RWPE1 (cell line): ENCODE measurements at regions not wholly inside any gene's neighbourhood (a gene's known extent, or its start where the extent isn't known, plus 50 kb on each side); places are given as distances from the start of the nearest gene placed in this dataset.
A peak's percentile ranks its signal among the peaks of the same experiment; 100 is the strongest.

Source experiments
- CTCF ChIA-PET: fragments of 350-600 bp; sonication (Branson Sonifier 250); formaldehyde crosslinking; extraction: SDS; loops from one replicate; lab custom pipeline; 2021; lab: Yijun Ruan, JAX
- POLR2A ChIA-PET: fragments of 400-600 bp; formaldehyde crosslinking; extraction: SDS; loops from one replicate; lab custom pipeline; 2020; ENCODE audit warnings: antibody characterized with exemption; ENCODE audit not compliant: low non-redundant PET; lab: Yijun Ruan, JAX
- DNase-seq: peaks from one replicate; pipeline ENCODE4 v3.0.0; 2012; ENCODE audit warnings: low spot score
- H3K27ac ChIP-seq: fragments of 450-650 bp; 2 replicates; pipeline ENCODE4 v1.5.1; 2017
- TF ChIP-seq, protein P1 (sequence below): fragments of 450-650 bp; conservative IDR thresholded peaks from 2 replicates; pipeline ENCODE4 v1.5.1; 2017; ENCODE audit warnings: low read depth, mild to moderate bottlenecking

DNA sequence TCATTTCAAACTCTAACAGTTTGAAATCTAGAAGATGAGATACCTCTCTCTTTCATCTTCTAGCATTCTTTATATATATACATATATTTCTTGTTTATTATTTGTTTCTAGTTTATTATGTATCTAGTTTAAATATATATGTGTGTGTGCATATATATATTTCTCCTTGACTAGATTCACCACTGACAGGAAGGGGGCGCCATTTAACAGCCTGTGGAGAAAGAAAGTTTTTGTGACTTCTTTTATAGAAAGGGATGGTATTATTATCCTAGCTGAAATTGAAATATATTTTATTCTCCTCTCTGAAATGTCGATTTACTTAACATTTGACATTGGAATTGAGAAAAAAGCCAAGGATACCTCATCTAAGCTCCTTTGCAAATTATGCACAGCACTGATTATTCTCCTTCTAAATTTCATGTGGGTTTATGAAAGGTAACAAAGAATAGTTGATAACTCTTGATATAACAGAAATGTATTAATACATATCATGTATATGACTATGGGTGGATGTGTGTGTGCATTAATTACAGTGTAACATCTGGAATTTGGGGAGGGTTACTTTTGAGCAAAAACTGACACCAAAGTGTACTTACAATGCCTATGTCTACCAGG, 160.7 kb upstream of the NT5C1B start:
- ChIA-PET POLR2A (no interaction called here), CTCF (interaction anchor here (0.6 to 1.5 kb wide), 8 partner anchors 10 to 641 kb away, joined by 3 to 4 read pairs (median 3); no protein-coding TSS in a partner anchor)
- no peak overlapping the region for H3K27ac ChIP-seq
- DNase-seq, result peak; percentile 20
- TF ChIP-seq, protein P1, sequence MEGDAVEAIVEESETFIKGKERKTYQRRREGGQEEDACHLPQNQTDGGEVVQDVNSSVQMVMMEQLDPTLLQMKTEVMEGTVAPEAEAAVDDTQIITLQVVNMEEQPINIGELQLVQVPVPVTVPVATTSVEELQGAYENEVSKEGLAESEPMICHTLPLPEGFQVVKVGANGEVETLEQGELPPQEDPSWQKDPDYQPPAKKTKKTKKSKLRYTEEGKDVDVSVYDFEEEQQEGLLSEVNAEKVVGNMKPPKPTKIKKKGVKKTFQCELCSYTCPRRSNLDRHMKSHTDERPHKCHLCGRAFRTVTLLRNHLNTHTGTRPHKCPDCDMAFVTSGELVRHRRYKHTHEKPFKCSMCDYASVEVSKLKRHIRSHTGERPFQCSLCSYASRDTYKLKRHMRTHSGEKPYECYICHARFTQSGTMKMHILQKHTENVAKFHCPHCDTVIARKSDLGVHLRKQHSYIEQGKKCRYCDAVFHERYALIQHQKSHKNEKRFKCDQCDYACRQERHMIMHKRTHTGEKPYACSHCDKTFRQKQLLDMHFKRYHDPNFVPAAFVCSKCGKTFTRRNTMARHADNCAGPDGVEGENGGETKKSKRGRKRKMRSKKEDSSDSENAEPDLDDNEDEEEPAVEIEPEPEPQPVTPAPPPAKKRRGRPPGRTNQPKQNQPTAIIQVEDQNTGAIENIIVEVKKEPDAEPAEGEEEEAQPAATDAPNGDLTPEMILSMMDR, result peak; percentile 83

DNA sequence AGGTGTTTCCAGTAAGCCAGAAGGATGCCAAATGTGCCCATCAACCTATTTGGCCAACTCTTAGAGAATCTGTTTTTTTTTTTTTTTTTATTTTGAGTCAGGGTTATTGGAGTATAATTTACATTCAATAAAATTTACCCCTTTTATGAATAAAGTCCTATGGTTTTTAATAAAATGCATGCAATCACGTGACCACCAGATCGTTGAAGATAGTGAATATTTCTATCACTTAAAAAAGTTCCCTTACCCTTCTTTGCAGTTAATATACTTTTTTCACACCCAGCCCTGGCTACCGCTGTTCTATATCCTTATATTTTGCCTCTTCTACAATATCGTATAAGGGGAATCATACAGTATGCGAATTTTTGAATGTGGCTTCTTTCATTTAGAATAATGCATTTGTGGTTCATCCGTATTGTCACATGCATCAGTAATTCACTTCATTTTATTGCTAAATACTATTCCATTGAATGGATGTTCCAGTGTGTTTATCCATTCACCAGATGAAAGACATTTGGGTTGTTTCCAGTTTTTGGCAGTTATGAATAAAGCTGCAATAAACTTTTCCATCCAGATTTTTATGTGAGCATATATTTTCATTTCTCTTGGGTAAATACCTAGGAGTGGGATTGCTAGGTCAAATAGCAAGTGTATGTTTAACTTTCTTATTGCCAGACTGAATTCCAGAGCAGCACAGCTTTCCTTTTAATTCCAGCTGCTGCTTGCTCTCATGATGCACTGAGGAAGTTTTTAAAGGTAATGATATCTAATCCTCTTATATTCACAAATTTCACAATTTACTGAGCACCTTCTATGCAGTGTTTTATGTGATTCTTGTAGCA, 156.3 kb upstream of the NT5C1B start:
- CTCF ChIA-PET, result interaction anchor here (0.7 kb wide), 1 partner anchor 1075 kb away, joined by 3 read pairs; no protein-coding TSS in a partner anchor

DNA sequence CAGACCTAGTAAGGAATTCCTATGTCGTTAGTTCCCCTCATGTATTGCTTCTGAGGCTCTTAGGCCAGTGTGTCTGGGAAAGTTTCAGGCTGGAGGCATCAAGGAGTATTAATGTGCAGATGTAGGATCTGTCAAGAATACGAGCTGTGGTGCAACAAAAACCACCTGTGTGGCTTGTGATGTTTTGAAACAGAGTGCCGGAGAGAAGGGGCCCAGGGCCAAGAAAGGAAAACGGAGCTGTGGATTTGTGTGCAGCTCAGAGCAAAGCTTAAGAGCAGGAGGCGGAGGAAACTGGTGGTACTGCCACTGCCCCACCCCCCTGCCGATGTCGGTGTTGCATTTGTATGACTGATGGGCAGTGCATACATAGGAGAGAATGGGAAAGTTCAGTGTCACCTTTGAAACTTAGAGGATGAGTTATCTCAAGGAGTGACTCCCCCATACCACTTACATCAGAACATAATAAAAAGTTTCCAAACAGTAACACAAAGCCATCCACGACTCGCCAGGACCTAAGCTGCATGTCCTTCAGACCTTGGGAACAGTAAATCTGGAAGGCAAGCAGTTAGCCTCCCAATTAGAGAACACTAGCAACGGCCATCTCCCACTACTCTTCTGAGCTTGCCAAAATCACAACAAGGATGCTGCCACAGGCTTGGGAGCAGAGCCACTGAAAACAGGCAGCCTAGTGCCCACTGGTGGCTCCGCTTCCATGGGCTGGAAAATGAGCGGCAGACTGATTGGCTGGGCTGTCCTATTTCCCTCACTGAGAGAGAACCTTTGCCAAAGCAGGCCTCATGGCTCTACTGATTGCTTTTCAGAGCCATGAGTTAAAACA, 152.7 kb upstream of the NT5C1B start:
- ChIA-PET CTCF (no interaction called here), POLR2A (no interaction called here)
- TF ChIP-seq, protein P1, result no peak
- no peak for DNase-seq
- H3K27ac ChIP-seq, result no peak overlapping the region

More for the DNA sequence above, 156.3 kb upstream of the NT5C1B start:
- DNase-seq, result no peak
- TF ChIP-seq, protein P1, result no peak
- no peak overlapping the region for H3K27ac ChIP-seq
- POLR2A ChIA-PET, result no interaction called here

DNA sequence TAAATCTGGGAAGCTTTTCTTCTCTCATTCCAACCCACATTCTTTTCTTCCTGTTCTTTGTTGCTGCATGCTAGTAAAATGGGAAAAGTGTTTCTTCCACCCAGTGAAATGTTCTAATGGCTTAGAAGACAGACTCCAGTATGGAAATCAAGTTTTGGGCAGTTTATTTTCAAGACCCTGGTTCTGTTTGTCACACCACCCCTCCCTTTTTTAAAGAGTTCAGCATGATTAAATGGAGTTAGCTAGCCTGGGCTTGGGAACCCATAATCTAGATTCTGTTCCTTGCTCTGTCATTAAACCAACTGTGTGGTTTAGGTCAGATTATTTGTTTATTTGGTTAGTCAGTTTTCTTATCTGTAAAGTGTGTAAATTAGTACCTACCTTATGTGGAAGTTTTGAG, 151.8 kb upstream of the NT5C1B start:
- TF ChIP-seq, protein P1, result no peak
- POLR2A ChIA-PET, result no interaction called here
- no peak overlapping the region for H3K27ac ChIP-seq
- CTCF ChIA-PET, result interaction anchor here (0.6 to 1.2 kb wide), 3 partner anchors 9 to 785 kb away, joined by 3 to 4 read pairs (median 3); no protein-coding TSS in a partner anchor
- DNase-seq, result no peak

DNA sequence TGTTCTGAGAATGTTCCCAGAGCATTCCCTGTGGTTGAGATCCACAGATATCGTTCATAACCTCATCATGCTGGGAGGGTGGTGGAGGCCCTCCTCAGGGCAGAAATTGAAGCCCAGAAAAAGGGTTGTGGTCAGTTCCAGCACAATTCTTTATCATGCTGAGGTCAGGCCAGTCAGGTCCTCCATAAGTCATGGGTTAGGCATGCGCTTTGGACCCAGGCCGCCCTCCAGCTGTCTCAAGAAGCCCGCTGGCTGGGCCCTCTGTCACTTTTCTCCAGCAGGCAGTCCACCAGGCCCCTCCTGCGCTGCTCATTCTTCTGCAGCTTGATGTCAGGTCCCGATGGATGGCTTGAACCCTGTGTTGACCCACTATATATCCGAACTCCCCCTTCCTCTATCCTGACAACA, 151.1 kb upstream of the NT5C1B start:
- ChIA-PET POLR2A (no interaction called here), CTCF (interaction anchor here (0.6 to 1.2 kb wide), 3 partner anchors 10 to 786 kb away, joined by 3 read pairs; no protein-coding TSS in a partner anchor)
- no peak overlapping the region for H3K27ac ChIP-seq
- no peak for DNase-seq
- TF ChIP-seq, protein P1, result no peak

DNA sequence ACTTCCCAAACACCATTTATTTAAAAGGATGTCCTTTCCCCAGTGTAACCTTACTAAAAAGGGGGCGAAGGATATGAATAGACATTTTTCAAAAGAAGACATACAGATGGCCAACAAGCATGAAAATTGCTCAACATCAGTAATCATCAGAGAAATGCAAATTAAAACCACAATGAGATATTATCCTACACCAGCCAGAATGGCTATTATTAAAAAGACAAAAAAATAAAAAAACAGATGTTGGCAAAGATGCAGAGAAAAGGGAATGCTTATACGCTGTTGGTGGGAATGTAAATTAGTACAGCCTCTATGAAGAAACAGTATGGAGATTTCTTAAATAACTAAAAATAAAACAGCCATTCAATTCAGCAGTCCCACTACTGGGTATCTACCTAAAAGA, 142.3 kb upstream of the NT5C1B start:
- TF ChIP-seq, protein P1, result no peak
- POLR2A ChIA-PET, result no interaction called here

More for the DNA sequence above, 142.3 kb upstream of the NT5C1B start:
- DNase-seq, result no peak
- no peak overlapping the region for H3K27ac ChIP-seq
- CTCF ChIA-PET, result interaction anchor here (0.7 kb wide), 1 partner anchor 64 kb away, joined by 7 read pairs; no protein-coding TSS in a partner anchor
